ENCODE measurements at regions not wholly inside any gene's neighbourhood (a gene's known extent, or its start where the extent isn't known, plus 50 kb on each side); places are given as distances from the start of the nearest gene placed in this dataset.
A peak's percentile ranks its signal among the peaks of the same experiment; 100 is the strongest.

DNA sequence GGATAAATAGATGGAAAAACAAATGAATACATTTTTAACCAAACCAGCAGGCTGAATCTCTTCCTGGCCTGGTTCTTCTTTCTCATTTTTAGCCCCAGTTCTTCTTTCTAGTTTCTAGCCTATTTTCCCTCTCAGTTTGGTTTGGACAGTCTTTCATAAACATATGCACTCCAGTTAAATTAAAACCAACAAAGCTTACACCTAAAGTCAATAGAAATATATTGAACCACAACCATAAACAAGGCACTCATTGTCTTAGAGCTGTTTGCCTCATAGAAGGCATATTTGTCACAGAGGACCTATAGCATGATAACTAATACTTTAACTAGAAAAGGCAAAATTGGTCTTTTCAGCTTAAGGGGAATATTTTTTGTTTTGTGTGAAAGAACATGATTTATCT lies 638.3 kb downstream of the NR2F1-AS1 start:
- H3K27me3 ChIP-seq (ENCODE audit: control insufficient read depth, insufficient read depth, low read length) = no peaks in the 10 kb centered on the region
- H3K36me3 ChIP-seq (ENCODE audit: control insufficient read depth, insufficient read depth, low read length) = no peaks in the 10 kb centered on the region
- peak; percentile 43; the same call in 1 of the 2 replicates for TF ChIP-seq POLR2AphosphoS5 (IDR thresholded peaks at IDR 0.05; ENCODE audit: low read depth, low read length)
- TF ChIP-seq, protein P1, sequence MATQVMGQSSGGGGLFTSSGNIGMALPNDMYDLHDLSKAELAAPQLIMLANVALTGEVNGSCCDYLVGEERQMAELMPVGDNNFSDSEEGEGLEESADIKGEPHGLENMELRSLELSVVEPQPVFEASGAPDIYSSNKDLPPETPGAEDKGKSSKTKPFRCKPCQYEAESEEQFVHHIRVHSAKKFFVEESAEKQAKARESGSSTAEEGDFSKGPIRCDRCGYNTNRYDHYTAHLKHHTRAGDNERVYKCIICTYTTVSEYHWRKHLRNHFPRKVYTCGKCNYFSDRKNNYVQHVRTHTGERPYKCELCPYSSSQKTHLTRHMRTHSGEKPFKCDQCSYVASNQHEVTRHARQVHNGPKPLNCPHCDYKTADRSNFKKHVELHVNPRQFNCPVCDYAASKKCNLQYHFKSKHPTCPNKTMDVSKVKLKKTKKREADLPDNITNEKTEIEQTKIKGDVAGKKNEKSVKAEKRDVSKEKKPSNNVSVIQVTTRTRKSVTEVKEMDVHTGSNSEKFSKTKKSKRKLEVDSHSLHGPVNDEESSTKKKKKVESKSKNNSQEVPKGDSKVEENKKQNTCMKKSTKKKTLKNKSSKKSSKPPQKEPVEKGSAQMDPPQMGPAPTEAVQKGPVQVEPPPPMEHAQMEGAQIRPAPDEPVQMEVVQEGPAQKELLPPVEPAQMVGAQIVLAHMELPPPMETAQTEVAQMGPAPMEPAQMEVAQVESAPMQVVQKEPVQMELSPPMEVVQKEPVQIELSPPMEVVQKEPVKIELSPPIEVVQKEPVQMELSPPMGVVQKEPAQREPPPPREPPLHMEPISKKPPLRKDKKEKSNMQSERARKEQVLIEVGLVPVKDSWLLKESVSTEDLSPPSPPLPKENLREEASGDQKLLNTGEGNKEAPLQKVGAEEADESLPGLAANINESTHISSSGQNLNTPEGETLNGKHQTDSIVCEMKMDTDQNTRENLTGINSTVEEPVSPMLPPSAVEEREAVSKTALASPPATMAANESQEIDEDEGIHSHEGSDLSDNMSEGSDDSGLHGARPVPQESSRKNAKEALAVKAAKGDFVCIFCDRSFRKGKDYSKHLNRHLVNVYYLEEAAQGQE (IDR thresholded peaks at IDR 0.05; ENCODE audit: insufficient read depth in 1 of 2, low read depth in 2 of 2, low read length in 1 of 2) = no peak
- in situ Hi-C loops (cut with HindIII; ENCODE audit: low pct_unique_long_range_greater_than_20kb, low sequenced_read_pairs) (no loop called here), intact Hi-C loops (cut with micrococcal nuclease; ENCODE audit: unreplicated experiment) (no loop called here)
- POLR2A ChIA-PET = no interaction called here
- H3K4me3 ChIP-seq (ENCODE audit: low read depth in 2 of 2, low read length in 2 of 2) = no peak overlapping the region
- CTCF ChIA-PET = no interaction called here
- no peaks in the 10 kb centered on the region; the same call in 1 of the 2 replicates for H3K9me3 ChIP-seq (ENCODE audit: control insufficient read depth, insufficient read depth, low read depth, low read length)
- ATAC-seq = peak; percentile 66
- peaks cover 23% of the 10 kb centered on the region; the same call in 1 of the 2 replicates for H3K4me1 ChIP-seq (ENCODE audit: control insufficient read depth, insufficient read depth, low read length)
- H3K27ac ChIP-seq (ENCODE audit: low read length) = peak overlapping the region; percentile 78
- no peak for DNase-seq (ENCODE audit: low read depth, low spot score)
- no TSS peak for BruUV-seq (replicated peaks)

GRCh38 chr5:92941806-92942205 lies 639.2 kb downstream of the NR2F1-AS1 start:
- ChIA-PET POLR2A (no interaction called here), CTCF (no interaction called here)
- DNase-seq (ENCODE audit: low read depth, low spot score) = no peak
- H3K9me3 ChIP-seq (ENCODE audit: control insufficient read depth, insufficient read depth, low read depth, low read length) = no peaks in the 10 kb centered on the region; the same call in 1 of the 2 replicates
- ATAC-seq = no peak
- TF ChIP-seq TCF7L2 (IDR thresholded peaks at IDR 0.05; ENCODE audit: low read depth, low read length) (no peak), POLR2AphosphoS5 (IDR thresholded peaks at IDR 0.05; ENCODE audit: low read depth, low read length) (no peak), SIN3A (IDR thresholded peaks at IDR 0.05; ENCODE audit: borderline replicate concordance, insufficient read depth, low read depth, low read length) (no peak)
- TF ChIP-seq, protein P2, sequence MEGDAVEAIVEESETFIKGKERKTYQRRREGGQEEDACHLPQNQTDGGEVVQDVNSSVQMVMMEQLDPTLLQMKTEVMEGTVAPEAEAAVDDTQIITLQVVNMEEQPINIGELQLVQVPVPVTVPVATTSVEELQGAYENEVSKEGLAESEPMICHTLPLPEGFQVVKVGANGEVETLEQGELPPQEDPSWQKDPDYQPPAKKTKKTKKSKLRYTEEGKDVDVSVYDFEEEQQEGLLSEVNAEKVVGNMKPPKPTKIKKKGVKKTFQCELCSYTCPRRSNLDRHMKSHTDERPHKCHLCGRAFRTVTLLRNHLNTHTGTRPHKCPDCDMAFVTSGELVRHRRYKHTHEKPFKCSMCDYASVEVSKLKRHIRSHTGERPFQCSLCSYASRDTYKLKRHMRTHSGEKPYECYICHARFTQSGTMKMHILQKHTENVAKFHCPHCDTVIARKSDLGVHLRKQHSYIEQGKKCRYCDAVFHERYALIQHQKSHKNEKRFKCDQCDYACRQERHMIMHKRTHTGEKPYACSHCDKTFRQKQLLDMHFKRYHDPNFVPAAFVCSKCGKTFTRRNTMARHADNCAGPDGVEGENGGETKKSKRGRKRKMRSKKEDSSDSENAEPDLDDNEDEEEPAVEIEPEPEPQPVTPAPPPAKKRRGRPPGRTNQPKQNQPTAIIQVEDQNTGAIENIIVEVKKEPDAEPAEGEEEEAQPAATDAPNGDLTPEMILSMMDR (IDR thresholded peaks at IDR 0.05) = no peak
- TF ChIP-seq, protein P1 (IDR thresholded peaks at IDR 0.05; ENCODE audit: insufficient read depth in 1 of 2, low read depth in 2 of 2, low read length in 1 of 2) = no peak
- in situ Hi-C loops (cut with HindIII; ENCODE audit: low pct_unique_long_range_greater_than_20kb, low sequenced_read_pairs) (no loop called here), intact Hi-C loops (cut with micrococcal nuclease; ENCODE audit: unreplicated experiment) (no loop called here)
- H3K27me3 ChIP-seq (ENCODE audit: control insufficient read depth, insufficient read depth, low read length) = no peaks in the 10 kb centered on the region
- BruUV-seq (replicated peaks) = no TSS peak
- H3K4me1 ChIP-seq (ENCODE audit: control insufficient read depth, insufficient read depth, low read length) = peaks cover 23% of the 10 kb centered on the region; the same call in 1 of the 2 replicates
- no peak overlapping the region for H3K4me3 ChIP-seq (ENCODE audit: low read depth in 2 of 2, low read length in 2 of 2)
- H3K27ac ChIP-seq (ENCODE audit: low read length) = peak overlapping the region; percentile 78
- no peaks in the 10 kb centered on the region for H3K36me3 ChIP-seq (ENCODE audit: control insufficient read depth, insufficient read depth, low read length)
